ENCODE measurements at regions not wholly inside any gene's neighbourhood (a gene's known extent, or its start where the extent isn't known, plus 50 kb on each side); places are given as distances from the start of the nearest gene placed in this dataset.

DNA sequence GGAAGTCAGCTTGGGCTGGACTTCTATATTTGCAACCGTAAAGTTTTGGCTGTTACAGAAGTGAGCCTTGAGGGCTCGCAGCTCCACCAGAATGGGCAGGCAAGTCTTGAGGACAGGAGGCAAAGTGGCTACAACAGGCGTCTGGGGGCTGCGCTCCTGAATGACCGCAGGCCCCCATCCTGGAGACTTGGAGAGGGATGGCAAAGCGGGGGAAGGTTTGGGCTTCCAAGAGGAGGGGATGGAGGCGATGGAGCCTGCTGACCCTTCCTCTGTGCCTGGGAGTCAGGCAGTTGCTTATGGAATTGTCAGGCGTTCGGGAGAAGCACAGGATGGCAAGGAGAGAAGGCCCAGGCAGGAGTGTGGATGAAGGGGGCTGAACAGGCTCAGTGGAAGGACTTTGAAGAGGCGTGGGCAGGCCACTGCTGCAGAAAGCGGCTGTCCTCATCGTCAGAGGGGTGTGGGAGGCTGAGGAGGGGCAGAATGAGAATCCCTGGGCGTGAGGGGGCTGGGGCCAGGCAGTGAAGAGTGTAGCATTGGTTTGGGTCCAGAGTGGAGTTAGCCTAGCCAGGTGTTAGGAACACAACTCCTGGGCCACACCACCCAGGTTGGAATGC, 72.3 kb downstream of the INHBB start:
- TF ChIP-seq, protein P1, sequence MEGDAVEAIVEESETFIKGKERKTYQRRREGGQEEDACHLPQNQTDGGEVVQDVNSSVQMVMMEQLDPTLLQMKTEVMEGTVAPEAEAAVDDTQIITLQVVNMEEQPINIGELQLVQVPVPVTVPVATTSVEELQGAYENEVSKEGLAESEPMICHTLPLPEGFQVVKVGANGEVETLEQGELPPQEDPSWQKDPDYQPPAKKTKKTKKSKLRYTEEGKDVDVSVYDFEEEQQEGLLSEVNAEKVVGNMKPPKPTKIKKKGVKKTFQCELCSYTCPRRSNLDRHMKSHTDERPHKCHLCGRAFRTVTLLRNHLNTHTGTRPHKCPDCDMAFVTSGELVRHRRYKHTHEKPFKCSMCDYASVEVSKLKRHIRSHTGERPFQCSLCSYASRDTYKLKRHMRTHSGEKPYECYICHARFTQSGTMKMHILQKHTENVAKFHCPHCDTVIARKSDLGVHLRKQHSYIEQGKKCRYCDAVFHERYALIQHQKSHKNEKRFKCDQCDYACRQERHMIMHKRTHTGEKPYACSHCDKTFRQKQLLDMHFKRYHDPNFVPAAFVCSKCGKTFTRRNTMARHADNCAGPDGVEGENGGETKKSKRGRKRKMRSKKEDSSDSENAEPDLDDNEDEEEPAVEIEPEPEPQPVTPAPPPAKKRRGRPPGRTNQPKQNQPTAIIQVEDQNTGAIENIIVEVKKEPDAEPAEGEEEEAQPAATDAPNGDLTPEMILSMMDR (IDR thresholded peaks at IDR 0.05; ENCODE audit: insufficient read depth, low read depth, low read length): no peak
- no peak overlapping the region for H3K4me3 ChIP-seq (ENCODE audit: low read depth, low read length)
- no peak for DNase-seq (ENCODE audit: low read depth)

DNA sequence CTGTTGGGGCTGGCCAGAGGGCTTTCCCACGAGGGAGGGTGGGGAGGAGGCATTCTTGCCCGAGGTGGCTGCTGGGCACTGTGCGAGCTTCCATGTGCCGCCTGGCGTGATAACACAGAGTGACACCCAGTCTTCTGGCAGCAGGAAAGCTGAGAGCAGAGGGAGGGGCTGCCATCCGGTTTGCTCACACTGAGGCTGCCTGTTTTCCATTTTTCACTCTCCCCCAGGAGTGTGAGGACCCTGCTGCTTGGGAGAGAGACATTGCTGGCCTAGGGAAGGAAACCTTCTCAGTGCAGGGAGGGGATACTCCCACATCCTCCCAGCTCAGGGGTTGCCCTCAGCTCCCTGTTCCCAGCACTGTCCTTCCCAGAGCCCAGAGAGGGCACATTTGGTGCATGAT, 73.1 kb downstream of the INHBB start:
- TF ChIP-seq, protein P1 (IDR thresholded peaks at IDR 0.05; ENCODE audit: insufficient read depth, low read depth, low read length): no peak
- no peak for DNase-seq (ENCODE audit: low read depth)
- H3K4me3 ChIP-seq (ENCODE audit: low read depth, low read length): no peak overlapping the region

DNA sequence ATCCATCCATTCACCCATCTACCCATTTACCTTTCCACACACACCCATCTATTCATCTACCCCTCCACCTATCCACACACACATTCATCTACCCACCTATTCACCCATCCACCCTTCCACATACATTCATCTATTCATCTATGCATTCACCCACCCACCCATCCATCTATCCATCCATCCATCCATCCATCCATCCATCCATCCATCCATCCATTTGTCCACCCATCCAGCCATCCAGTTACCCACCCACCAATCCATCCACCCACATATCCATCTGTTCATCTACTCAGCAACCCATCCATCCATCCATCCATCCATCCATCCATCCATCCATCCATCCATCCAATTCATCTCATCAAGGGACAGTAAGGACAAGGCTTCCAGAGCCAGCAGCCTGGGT, 74.0 kb downstream of the INHBB start:
- H3K4me3 ChIP-seq (ENCODE audit: low read depth, low read length): no peak overlapping the region
- TF ChIP-seq, protein P1 (IDR thresholded peaks at IDR 0.05; ENCODE audit: insufficient read depth, low read depth, low read length): no peak
- no peak for DNase-seq (ENCODE audit: low read depth)

DNA sequence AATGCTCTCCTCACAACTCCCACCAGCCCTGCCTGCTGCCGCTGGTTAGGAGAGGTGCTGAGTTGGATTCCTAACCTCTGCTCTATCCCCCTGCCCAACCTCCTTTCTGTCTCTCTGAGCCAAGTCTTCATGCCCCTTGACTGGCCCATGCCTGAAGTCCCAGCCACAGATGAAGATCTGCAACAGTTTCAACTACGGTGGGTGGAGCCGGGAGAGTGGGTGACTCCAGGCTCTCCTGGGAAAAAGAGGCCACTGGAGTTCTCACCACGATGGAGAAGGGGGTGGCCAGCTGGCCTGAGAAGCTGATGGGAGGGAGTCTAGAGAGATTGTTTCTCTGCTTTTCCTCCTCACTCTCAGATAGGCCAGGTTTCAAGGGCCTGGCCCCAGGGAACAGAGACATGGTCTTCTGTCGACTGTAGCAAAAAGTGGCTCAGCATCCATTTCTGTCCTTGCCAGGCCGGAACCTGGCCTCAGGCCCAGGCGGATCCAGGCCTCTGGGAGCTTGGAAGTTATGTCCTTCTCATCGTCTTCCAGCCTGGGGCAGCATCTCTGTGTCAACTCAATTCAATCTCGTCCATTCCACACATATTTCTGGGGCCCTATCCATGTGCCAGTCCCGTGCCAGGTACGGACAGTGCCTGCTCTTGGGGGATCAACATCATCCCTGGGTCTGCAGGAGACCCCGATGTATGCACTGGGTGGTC, 75.3 kb downstream of the INHBB start:
- H3K4me3 ChIP-seq (ENCODE audit: low read depth, low read length): no peak overlapping the region
- TF ChIP-seq, protein P1 (IDR thresholded peaks at IDR 0.05; ENCODE audit: insufficient read depth, low read depth, low read length): no peak
- DNase-seq (ENCODE audit: low read depth): no peak

DNA sequence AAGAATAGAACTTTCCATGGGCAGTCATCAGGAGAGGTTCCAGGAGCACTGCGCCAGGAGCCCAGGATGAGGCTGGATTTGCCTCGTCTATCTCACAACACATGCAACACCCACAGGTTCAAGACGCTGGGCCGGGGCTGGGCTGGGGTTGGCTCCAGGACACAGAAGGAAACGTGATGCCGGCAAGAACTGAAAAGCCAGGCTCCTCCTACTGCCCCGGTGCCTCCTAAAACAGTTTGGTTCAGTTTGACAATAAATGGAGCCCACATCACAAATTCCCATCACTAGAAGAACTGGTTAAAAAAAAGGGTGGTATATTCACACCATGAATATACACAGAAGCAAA, 75.9 kb downstream of the INHBB start:
- no peak overlapping the region for H3K4me3 ChIP-seq (ENCODE audit: low read depth, low read length)
- no peak for DNase-seq (ENCODE audit: low read depth)
- TF ChIP-seq, protein P1 (IDR thresholded peaks at IDR 0.05; ENCODE audit: insufficient read depth, low read depth, low read length): no peak

DNA sequence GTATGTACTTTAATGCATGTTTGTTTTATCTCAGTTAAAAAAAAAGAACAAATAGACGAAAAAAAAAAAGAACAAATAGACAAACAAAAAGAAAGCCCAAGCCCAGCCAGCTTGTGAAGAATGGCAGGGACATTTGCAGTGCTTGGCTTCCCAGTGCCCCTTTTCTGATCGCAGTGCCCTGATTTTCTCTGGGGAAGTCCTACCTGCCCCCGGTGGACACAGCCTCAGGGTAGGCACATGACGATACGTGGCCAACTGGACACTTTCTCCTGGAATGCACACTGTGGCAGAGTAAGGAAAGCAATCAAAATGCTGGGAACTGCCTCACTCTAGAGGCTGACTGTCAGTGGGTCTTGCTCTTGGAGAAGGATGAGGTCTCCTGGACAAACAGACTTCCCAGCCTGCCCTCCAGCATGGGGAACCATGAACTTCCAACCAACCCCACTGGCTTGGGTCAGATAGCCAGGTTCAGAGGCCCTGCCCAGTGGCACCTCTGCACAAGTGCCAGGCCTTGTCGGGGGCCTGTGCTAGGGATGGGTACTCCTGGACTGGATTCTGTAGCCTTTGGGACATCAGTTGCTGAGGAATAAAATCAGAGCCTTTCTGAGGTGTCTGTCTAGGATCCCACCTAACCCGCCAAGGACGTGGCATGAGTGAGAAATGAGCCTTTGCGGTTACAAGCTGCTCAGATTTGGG, 76.7 kb downstream of the INHBB start:
- TF ChIP-seq, protein P1 (IDR thresholded peaks at IDR 0.05; ENCODE audit: insufficient read depth, low read depth, low read length): no peak
- no peak for DNase-seq (ENCODE audit: low read depth)
- H3K4me3 ChIP-seq (ENCODE audit: low read depth, low read length): no peak overlapping the region
